Subcutaneous abdominal adipose tissue (tissue), 5 donors: ENCODE measurements at regions not wholly inside any gene's neighbourhood (a gene's known extent, or its start where the extent isn't known, plus 50 kb on each side); places are given as distances from the start of the nearest gene placed in this dataset.
"Not testable (repeated sequence)": the region's sequence is repeated elsewhere in the genome, so short reads cannot be mapped to it uniquely, and the experiment has no call there.

ENCODE experiments used
- H3K27ac ChIP-seq: one replicate; pipeline ENCODE4 v1.7.0; 2013; ENCODE audit warnings: low read depth, mild to moderate bottlenecking, inconsistent platforms, low read length, moderate library complexity
- H3K27me3 ChIP-seq, 5 donors: one replicate each; pipeline ENCODE4 v1.7.0; 2013; ENCODE audit warnings: low read length in 5 of 5, inconsistent platforms in 1 of 5; ENCODE audit not compliant: control insufficient read depth in 5 of 5, insufficient read depth in 4 of 5
- H3K36me3 ChIP-seq, 5 donors: one replicate each; pipeline ENCODE4 v1.7.0; 2013; ENCODE audit warnings: low read length in 5 of 5; ENCODE audit not compliant: control insufficient read depth in 5 of 5, insufficient read depth in 5 of 5
- H3K4me1 ChIP-seq, 5 donors: one replicate each; pipeline ENCODE4 v1.7.0; 2013; ENCODE audit warnings: low read length in 5 of 5, mild to moderate bottlenecking in 3 of 5, moderate library complexity in 1 of 5; ENCODE audit not compliant: control insufficient read depth in 5 of 5, insufficient read depth in 5 of 5
- H3K4me3 ChIP-seq, 5 donors: one replicate each; pipeline ENCODE4 v1.7.0; 2013; ENCODE audit warnings: low read length in 5 of 5, low read depth in 1 of 5
- H3K9ac ChIP-seq, 5 donors: one replicate each; pipeline ENCODE4 v1.7.0; 2013; ENCODE audit warnings: low read length in 5 of 5, mild to moderate bottlenecking in 4 of 5, moderate library complexity in 3 of 5
- H3K9me3 ChIP-seq, 5 donors: one replicate each; pipeline ENCODE4 v1.7.0; 2013; ENCODE audit warnings: low read length in 5 of 5; ENCODE audit not compliant: control insufficient read depth in 5 of 5
- donor health status: healthy.
- donor health status: healthy.
- donor health status: healthy.
- donor health status: healthy.
- donor health status: healthy.

DNA sequence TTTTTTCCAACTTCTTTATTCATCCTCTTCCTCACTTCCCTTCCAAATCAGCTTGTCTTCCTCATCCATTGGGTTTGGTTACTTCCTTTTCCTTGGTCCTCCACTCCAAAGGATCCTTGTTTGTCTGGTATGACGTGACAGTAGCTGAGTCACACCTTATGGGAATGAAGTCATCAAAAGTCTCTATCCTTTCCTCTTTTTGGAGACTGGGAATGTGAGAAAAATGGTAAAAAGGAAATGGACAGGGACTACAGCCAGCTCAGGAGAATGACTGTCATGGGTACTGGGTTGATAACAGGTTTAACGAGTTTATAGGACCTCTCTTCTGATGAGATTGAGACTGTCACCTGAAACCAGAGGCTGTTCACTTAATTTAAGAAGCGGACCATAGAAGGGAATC, 76.2 kb upstream of the MYO10 start:
- Histone ChIP-seq H3K4me1 (no peaks in the 10 kb centered on the region), H3K27ac (no peak overlapping the region), H3K9me3 (no peaks in the 10 kb centered on the region), H3K9ac (no peak overlapping the region), H3K36me3 (no peaks in the 10 kb centered on the region), H3K27me3 (no peaks in the 10 kb centered on the region), H3K4me3 (no peak overlapping the region)

GRCh38 chr5:17014686-17015085, 78.6 kb upstream of the MYO10 start:
- Histone ChIP-seq H3K9ac (no peak overlapping the region), H3K4me3 (no peak overlapping the region), H3K4me1 (no peaks in the 10 kb centered on the region), H3K27ac (no peak overlapping the region), H3K27me3 (no peaks in the 10 kb centered on the region), H3K9me3 (no peaks in the 10 kb centered on the region), H3K36me3 (no peaks in the 10 kb centered on the region)

DNA sequence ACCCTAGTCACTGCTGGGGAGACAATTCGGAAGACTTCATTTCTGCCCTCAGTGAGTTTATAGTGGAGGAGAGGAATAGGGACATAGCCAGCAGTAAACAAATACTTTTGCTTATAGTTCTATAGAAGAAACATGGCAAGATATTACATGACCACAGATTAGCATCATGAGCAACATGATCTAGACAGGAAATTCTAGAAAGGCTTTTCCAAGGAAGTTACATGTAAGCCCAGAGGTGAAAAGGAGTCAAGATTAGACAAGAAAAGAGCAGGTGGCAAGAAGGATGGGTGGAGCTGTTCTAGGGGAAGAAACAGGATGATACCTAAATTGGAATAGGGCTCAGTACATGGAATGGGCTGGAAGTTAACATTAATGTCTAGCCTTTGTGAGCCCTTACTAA, 82.8 kb upstream of the MYO10 start:
- Histone ChIP-seq H3K9me3 (no peaks in the 10 kb centered on the region), H3K4me3 (no peak overlapping the region), H3K36me3 (no peaks in the 10 kb centered on the region), H3K9ac (no peak overlapping the region), H3K27ac (no peak overlapping the region), H3K27me3 (no peaks in the 10 kb centered on the region), H3K4me1 (peaks cover 0 to 6% (median 0%) of the 10 kb centered on the region in 5 donors)

- Histone ChIP-seq H3K9me3 (no peaks in the 10 kb centered on the region), H3K27ac (no peak overlapping the region), H3K36me3 (no peaks in the 10 kb centered on the region), H3K27me3 (no peaks in the 10 kb centered on the region), H3K4me3 (no peak overlapping the region), H3K4me1 (peaks cover 0 to 6% (median 0%) of the 10 kb centered on the region in 5 donors), H3K9ac (no peak overlapping the region)
Measured at GRCh38 chr5:17019324-17019723, 83.2 kb upstream of the MYO10 start.

- Histone ChIP-seq H3K27me3 (no peaks in the 10 kb centered on the region), H3K36me3 (no peaks in the 10 kb centered on the region), H3K9ac (peak overlapping the region in 1 of 5 donors; percentile 17), H3K27ac (peak overlapping the region; percentile 34), H3K4me1 (peaks cover 0 to 6% (median 0%) of the 10 kb centered on the region in 5 donors), H3K4me3 (peak overlapping the region in 4 of 5 donors; percentile 6 to 38 (median 24)), H3K9me3 (no peaks in the 10 kb centered on the region)
Measured at GRCh38 chr5:17020678-17021601, 84.9 kb upstream of the MYO10 start.

- Histone ChIP-seq H3K9me3 (no peaks in the 10 kb centered on the region), H3K27ac (no peak overlapping the region), H3K4me1 (peaks cover 0 to 6% (median 0%) of the 10 kb centered on the region in 5 donors), H3K9ac (no peak overlapping the region), H3K36me3 (no peaks in the 10 kb centered on the region), H3K4me3 (no peak overlapping the region), H3K27me3 (no peaks in the 10 kb centered on the region)
Measured at GRCh38 chr5:17021602-17021932, 85.5 kb upstream of the MYO10 start.

DNA sequence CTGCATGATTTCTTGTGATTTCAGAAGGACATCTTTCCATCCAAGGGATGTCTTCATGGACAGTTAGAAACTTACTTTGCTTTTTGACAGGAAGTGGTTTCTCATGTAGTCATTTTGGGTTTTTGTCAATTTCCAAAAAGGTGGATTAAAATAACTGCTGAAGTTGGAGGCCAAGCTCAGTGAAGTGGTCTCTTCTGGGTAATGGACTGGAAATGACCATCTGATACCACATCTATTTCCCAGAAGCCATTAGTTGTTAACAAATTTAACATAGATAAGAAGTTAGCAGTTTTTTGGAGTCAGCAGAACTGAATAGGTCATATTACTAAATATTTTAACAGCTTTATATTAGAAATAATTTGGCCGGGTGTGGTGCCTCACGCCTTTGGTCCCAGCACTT, 86.2 kb upstream of the MYO10 start:
- Histone ChIP-seq H3K4me3 (no peak overlapping the region), H3K9me3 (no peaks in the 10 kb centered on the region), H3K9ac (no peak overlapping the region), H3K27ac (no peak overlapping the region), H3K4me1 (peaks cover 0 to 6% (median 0%) of the 10 kb centered on the region in 5 donors), H3K36me3 (no peaks in the 10 kb centered on the region), H3K27me3 (no peaks in the 10 kb centered on the region)

- no peaks in the 10 kb centered on the region for H3K36me3 ChIP-seq
- H3K9ac ChIP-seq, result no peak overlapping the region
- H3K4me3 ChIP-seq, result no peak overlapping the region
- no peaks in the 10 kb centered on the region for H3K9me3 ChIP-seq
- H3K4me1 ChIP-seq, result peaks cover 0 to 5% (median 0%) of the 10 kb centered on the region in 5 donors
- no peak overlapping the region for H3K27ac ChIP-seq
- H3K27me3 ChIP-seq, result no peaks in the 10 kb centered on the region
Measured at GRCh38 chr5:17024686-17025180, 88.6 kb upstream of the MYO10 start.

DNA sequence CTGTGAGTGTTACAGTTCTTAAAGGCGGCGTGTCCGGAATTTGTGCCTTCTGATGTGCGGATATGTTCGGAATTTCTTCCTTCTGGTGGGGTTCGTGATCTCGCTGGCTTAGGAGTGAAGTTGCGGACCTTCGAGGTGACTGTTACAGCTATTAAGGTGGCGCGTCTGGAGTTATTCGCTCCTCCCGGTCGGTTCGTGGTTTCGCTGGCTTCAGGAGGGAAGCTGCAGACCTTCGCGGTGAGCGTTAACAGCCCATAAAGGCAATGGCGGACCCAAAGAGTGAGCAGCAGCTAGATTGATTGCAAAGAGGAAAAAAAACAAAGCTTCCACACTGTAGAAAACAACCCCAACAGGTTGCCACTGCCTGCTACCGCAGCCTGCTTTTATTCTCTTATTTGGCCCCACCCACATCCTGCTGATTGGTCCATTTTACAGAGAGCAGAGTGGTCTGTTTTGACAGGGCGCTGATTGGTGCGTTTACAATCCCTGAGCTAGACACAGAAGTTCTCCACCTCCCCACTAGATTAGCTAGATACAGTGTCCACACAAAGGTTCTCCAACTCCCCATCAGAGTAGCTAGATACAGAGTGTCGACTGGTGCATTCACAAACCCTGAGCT, 95.7 kb upstream of the MYO10 start:
- not testable (repeated sequence) for H3K36me3 ChIP-seq, H3K9me3 ChIP-seq, H3K27me3 ChIP-seq, H3K27ac ChIP-seq, H3K9ac ChIP-seq, H3K4me1 ChIP-seq, H3K4me3 ChIP-seq

- not testable (repeated sequence) for H3K4me3 ChIP-seq, H3K9me3 ChIP-seq, H3K36me3 ChIP-seq, H3K27ac ChIP-seq, H3K9ac ChIP-seq, H3K27me3 ChIP-seq, H3K4me1 ChIP-seq
Measured at GRCh38 chr5:17032314-17032985, 96.4 kb upstream of the MYO10 start.
